Panc1 (cell line): ENCODE measurements at regions not wholly inside any gene's neighbourhood (a gene's known extent, or its start where the extent isn't known, plus 50 kb on each side); places are given as distances from the start of the nearest gene placed in this dataset.

ENCODE experiments used
- ATAC-seq: fragments of 200-7000 bp; cut with Tn5 transposase; 2 replicates; pipeline ENCODE4 v1.9.1; 2020; ENCODE audit warnings: mild to moderate bottlenecking, moderate library complexity
- BruUV-seq: library from RNA; stranded (reverse); fragments of 400-500 nt; replicated peaks from 2 replicates; lab custom pipeline; 2021; lab: Mats Ljungman, UMichigan
- CTCF ChIA-PET: fragments of 300-600 bp; sonication (Branson Sonifier 250); formaldehyde crosslinking; loops from one replicate; lab custom pipeline; 2022; ENCODE audit warnings: antibody characterized with exemption; lab: Charles Lee
- POLR2A ChIA-PET: fragments of 300-600 bp; sonication (Branson Sonifier 250); formaldehyde crosslinking; loops from one replicate; lab custom pipeline; 2022; ENCODE audit warnings: antibody characterized with exemption; lab: Charles Lee
- DNase-seq: peaks from one replicate; pipeline ENCODE4 v3.0.0-alpha.2; 2010; ENCODE audit warnings: low read depth, low spot score
- H3K27ac ChIP-seq: 2 replicates; pipeline ENCODE4 v1.5.1; 2011; ENCODE audit warnings: mild to moderate bottlenecking, low read length, inconsistent platforms
- H3K27me3 ChIP-seq: fragments of 200-500 bp; sonication (Bioruptor generic); 2 replicates; pipeline ENCODE4 v1.6.0; 2014; ENCODE audit warnings: low read length, inconsistent platforms; ENCODE audit not compliant: control insufficient read depth, insufficient read depth
- H3K36me3 ChIP-seq: fragments of 200-500 bp; sonication (Bioruptor generic); 2 replicates; pipeline ENCODE4 v1.5.1; 2014; ENCODE audit warnings: inconsistent platforms, mild to moderate bottlenecking, low read length, moderate library complexity; ENCODE audit not compliant: control insufficient read depth, insufficient read depth
- H3K4me1 ChIP-seq: 2 replicates; pipeline ENCODE4 v1.5.1; 2011; ENCODE audit warnings: inconsistent platforms, mild to moderate bottlenecking, low read length, moderate library complexity; ENCODE audit not compliant: control insufficient read depth, insufficient read depth
- H3K4me3 ChIP-seq, 2 experiments: 2 replicates each; pipeline ENCODE4 v1.5.1; 2011 to 2012; ENCODE audit warnings: low read depth in 2 of 2, low read length in 2 of 2, mild to moderate bottlenecking in 2 of 2, inconsistent platforms in 1 of 2, moderate library complexity in 1 of 2
- H3K9me3 ChIP-seq: fragments of 200-500 bp; sonication (Bioruptor generic); 2 replicates; pipeline ENCODE4 v1.5.1; 2014; ENCODE audit warnings: low read depth, mild to moderate bottlenecking, inconsistent platforms, low read length, moderate library complexity; ENCODE audit not compliant: control insufficient read depth, insufficient read depth
- CTCF ChIP-seq: fragments of 450-650 bp; IDR thresholded peaks from 2 replicates; pipeline ENCODE4 v1.5.1; 2017; ENCODE audit warnings: mild to moderate bottlenecking
- POLR2AphosphoS5 ChIP-seq: IDR thresholded peaks from 2 replicates; pipeline ENCODE4 v1.6.1; 2012; ENCODE audit warnings: mild to moderate bottlenecking, low read depth, low read length, moderate library complexity
- SIN3A ChIP-seq: IDR thresholded peaks from 2 replicates; pipeline ENCODE4 v1.6.1; 2012; ENCODE audit warnings: low read depth, mild to moderate bottlenecking, low read length, moderate library complexity, borderline replicate concordance; ENCODE audit not compliant: insufficient read depth
- TCF7L2 ChIP-seq: IDR thresholded peaks from 2 replicates; pipeline ENCODE4 v1.6.1; 2011; ENCODE audit warnings: mild to moderate bottlenecking, low read depth, low read length, inconsistent platforms
- in situ Hi-C: cut with HindIII; loops from 2 replicates; pipeline ENCODE4 v1.10.0; 2016; ENCODE audit warnings: low sequenced_read_pairs, low pct_unique_long_range_greater_than_20kb
- intact Hi-C: fragments of 100-400 bp; cut with micrococcal nuclease; formaldehyde crosslinking; loops from one replicate; pipeline ENCODE4 v1.10.0; 2022; ENCODE audit not compliant: unreplicated experiment
- TF ChIP-seq, protein P1 (sequence below), 2 experiments: IDR thresholded peaks; 2 replicates each; pipeline ENCODE4 v1.6.1; 2011 to 2012; ENCODE audit warnings: low read depth in 2 of 2, control low read depth in 1 of 2, low read length in 1 of 2, mild to moderate bottlenecking in 1 of 2, moderate library complexity in 1 of 2; ENCODE audit not compliant: insufficient read depth in 1 of 2

- DNase-seq (no peak), ATAC-seq (no peak)
- Histone ChIP-seq H3K4me1 (no peaks in the 10 kb centered on the region), H3K27me3 (peaks cover 16% of the 10 kb centered on the region), H3K9me3 (no peaks in the 10 kb centered on the region), H3K36me3 (no peaks in the 10 kb centered on the region), H3K27ac (no peak overlapping the region), H3K4me3 (no peak overlapping the region)
- no TSS peak for BruUV-seq
- in situ Hi-C loops: no loop called here
- intact Hi-C loops: no loop called here
- ChIA-PET CTCF (no interaction called here), POLR2A (no interaction called here)
- TF ChIP-seq CTCF (no peak), TCF7L2 (no peak), SIN3A (no peak), POLR2AphosphoS5 (no peak)
- TF ChIP-seq, protein P1, sequence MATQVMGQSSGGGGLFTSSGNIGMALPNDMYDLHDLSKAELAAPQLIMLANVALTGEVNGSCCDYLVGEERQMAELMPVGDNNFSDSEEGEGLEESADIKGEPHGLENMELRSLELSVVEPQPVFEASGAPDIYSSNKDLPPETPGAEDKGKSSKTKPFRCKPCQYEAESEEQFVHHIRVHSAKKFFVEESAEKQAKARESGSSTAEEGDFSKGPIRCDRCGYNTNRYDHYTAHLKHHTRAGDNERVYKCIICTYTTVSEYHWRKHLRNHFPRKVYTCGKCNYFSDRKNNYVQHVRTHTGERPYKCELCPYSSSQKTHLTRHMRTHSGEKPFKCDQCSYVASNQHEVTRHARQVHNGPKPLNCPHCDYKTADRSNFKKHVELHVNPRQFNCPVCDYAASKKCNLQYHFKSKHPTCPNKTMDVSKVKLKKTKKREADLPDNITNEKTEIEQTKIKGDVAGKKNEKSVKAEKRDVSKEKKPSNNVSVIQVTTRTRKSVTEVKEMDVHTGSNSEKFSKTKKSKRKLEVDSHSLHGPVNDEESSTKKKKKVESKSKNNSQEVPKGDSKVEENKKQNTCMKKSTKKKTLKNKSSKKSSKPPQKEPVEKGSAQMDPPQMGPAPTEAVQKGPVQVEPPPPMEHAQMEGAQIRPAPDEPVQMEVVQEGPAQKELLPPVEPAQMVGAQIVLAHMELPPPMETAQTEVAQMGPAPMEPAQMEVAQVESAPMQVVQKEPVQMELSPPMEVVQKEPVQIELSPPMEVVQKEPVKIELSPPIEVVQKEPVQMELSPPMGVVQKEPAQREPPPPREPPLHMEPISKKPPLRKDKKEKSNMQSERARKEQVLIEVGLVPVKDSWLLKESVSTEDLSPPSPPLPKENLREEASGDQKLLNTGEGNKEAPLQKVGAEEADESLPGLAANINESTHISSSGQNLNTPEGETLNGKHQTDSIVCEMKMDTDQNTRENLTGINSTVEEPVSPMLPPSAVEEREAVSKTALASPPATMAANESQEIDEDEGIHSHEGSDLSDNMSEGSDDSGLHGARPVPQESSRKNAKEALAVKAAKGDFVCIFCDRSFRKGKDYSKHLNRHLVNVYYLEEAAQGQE (IDR thresholded peaks at IDR 0.05; ENCODE audit: insufficient read depth in 1 of 2, low read depth in 2 of 2, low read length in 1 of 2): no peak
Observed at GRCh38 chr1:30174499-30174898, 548.9 kb downstream of the MATN1 start.

- ATAC-seq: no peak
- Histone ChIP-seq H3K9me3 (no peaks in the 10 kb centered on the region), H3K36me3 (no peaks in the 10 kb centered on the region), H3K4me1 (no peaks in the 10 kb centered on the region), H3K4me3 (no peak overlapping the region), H3K27ac (no peak overlapping the region), H3K27me3 (peaks cover 16% of the 10 kb centered on the region)
- no TSS peak for BruUV-seq
- ChIA-PET POLR2A (no interaction called here), CTCF (no interaction called here)
- in situ Hi-C loops: no loop called here
- no peak for DNase-seq
- intact Hi-C loops: no loop called here
- TF ChIP-seq SIN3A (no peak), CTCF (no peak), TCF7L2 (no peak), POLR2AphosphoS5 (no peak)
- TF ChIP-seq, protein P1 (IDR thresholded peaks at IDR 0.05; ENCODE audit: insufficient read depth in 1 of 2, low read depth in 2 of 2, low read length in 1 of 2): no peak
Observed at GRCh38 chr1:30173560-30173959, 549.8 kb downstream of the MATN1 start.
